Mucosa of descending colon (tissue), 3 donors: ENCODE measurements at regions not wholly inside any gene's neighbourhood (a gene's known extent, or its start where the extent isn't known, plus 50 kb on each side); places are given as distances from the start of the nearest gene placed in this dataset.

Experiments used
- ATAC-seq: fragments of 200-7000 bp; cut with Tn5 transposase; one replicate; pipeline ENCODE4 v1.9.1; 2020; ENCODE audit warnings: mild to moderate bottlenecking, moderate library complexity
- DNase-seq, 3 donors: peaks; one replicate each; pipeline ENCODE4 v3.0.0-alpha.2; 2020
- H3K36me3 ChIP-seq: fragments of 200-600 bp; one replicate; pipeline ENCODE4 v1.8.0; 2021; ENCODE audit warnings: low read depth, mild to moderate bottlenecking
- H3K4me1 ChIP-seq: fragments of 200-600 bp; one replicate; pipeline ENCODE4 v1.8.0; 2021; ENCODE audit warnings: low read depth, mild to moderate bottlenecking
- H3K4me3 ChIP-seq: fragments of 200-600 bp; one replicate; pipeline ENCODE4 v1.8.0; 2021; ENCODE audit warnings: mild to moderate bottlenecking
- H3K9me3 ChIP-seq: fragments of 200-600 bp; one replicate; pipeline ENCODE4 v1.8.0; 2021; ENCODE audit warnings: mild to moderate bottlenecking
- CTCF ChIP-seq: fragments of 200-600 bp; IDR thresholded peaks from one replicate; pipeline ENCODE4 v1.8.0; 2022; ENCODE audit warnings: antibody characterized with exemption, mild to moderate bottlenecking
- intact Hi-C, 2 donors: fragments of 100-400 bp; cut with DNase I in 1 of 2; cut with micrococcal nuclease in 1 of 2; formaldehyde crosslinking; loops; one replicate each; pipeline versions ENCODE4 v1.11.0 to v1.11.1; 2022; cut with DNase I, micrococcal nuclease
- donor health status: DM: no; HTN: no; CAD: no; lungs with moderate emphysema.
- donor health status: DM: no; HTN: no; CAD: no.
- donor health status: DM: no; HTN: yes; CAD: no.

GRCh38 chr22:48936391-48936790, 891.3 kb downstream of the BRD1 start:
- Histone ChIP-seq H3K9me3 (no peaks in the 10 kb centered on the region), H3K4me1 (no peaks in the 10 kb centered on the region), H3K4me3 (no peak overlapping the region), H3K36me3 (no peaks in the 10 kb centered on the region)
- TF ChIP-seq CTCF = no peak
- ATAC-seq = no peak
- DNase-seq = no peak
- intact Hi-C loops = no loop called here

- intact Hi-C loops = no loop called here
- DNase-seq = no peak
- no peaks in the 10 kb centered on the region for H3K4me1 ChIP-seq
- ATAC-seq = no peak
- H3K36me3 ChIP-seq = no peaks in the 10 kb centered on the region
- TF ChIP-seq CTCF = no peak
- no peak overlapping the region for H3K4me3 ChIP-seq
- no peaks in the 10 kb centered on the region for H3K9me3 ChIP-seq
Observed at GRCh38 chr22:48934446-48934845, 893.2 kb downstream of the BRD1 start.

DNA sequence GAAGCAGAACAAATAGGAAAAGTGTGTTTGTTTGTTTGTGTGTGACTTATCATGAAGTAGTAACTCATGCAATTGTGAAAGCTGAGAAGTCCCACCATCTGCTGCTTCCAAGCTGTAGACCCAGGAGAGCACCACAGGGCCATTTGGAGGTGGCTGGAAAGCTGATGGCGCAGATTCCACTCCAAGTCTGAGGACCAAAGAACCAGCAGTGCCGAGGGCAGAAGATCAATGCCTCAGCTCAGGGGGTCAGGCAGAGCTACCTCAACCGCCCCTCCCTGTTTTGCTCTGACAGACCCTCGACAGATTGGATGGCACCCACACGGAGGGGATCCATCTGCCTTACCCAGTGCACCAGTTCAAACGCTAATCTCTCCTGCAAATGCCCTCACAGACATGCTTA, 896.2 kb downstream of the BRD1 start:
- H3K4me3 ChIP-seq = no peak overlapping the region
- H3K4me1 ChIP-seq = no peaks in the 10 kb centered on the region
- H3K9me3 ChIP-seq = no peaks in the 10 kb centered on the region
- no peak for ATAC-seq
- intact Hi-C loops = no loop called here
- TF ChIP-seq CTCF = no peak
- H3K36me3 ChIP-seq = no peaks in the 10 kb centered on the region
- no peak for DNase-seq

- H3K9me3 ChIP-seq = no peaks in the 10 kb centered on the region
- intact Hi-C loops = no loop called here
Observed at GRCh38 chr22:48929276-48929790, 898.3 kb downstream of the BRD1 start.

DNA sequence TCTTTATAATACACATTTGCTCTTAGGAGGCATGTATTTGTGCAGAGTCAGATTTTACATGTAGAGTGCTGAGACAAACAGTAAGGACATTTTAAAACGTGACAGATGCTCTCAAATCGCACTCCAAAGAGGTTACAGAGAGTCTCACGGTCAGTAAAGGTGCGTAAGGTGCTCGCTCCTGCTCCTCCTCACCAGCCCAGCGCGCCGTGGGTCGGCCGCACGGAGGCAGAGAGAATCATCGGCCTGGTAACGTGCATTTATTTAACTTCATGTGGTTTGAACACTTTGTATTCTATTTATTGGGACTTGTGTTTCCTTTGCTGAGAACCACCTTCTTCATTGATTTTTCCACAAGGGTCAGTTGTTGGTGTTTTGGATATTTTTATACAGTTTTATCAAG, 900.1 kb downstream of the BRD1 start:
- TF ChIP-seq CTCF = no peak
- ATAC-seq (no peak), DNase-seq (no peak)
- H3K4me3 ChIP-seq = no peak overlapping the region
- H3K36me3 ChIP-seq = no peaks in the 10 kb centered on the region
- no peaks in the 10 kb centered on the region for H3K9me3 ChIP-seq
- intact Hi-C loops = no loop called here
- H3K4me1 ChIP-seq = no peaks in the 10 kb centered on the region

More at GRCh38 chr22:48929276-48929790, 898.3 kb downstream of the BRD1 start:
- no peak for TF ChIP-seq CTCF
- Histone ChIP-seq H3K36me3 (no peaks in the 10 kb centered on the region), H3K4me3 (no peak overlapping the region), H3K4me1 (no peaks in the 10 kb centered on the region)
- DNase-seq (no peak), ATAC-seq (no peak)

GRCh38 chr22:48926643-48927042, 901.0 kb downstream of the BRD1 start:
- Histone ChIP-seq H3K36me3 (no peaks in the 10 kb centered on the region), H3K4me3 (no peak overlapping the region), H3K4me1 (no peaks in the 10 kb centered on the region), H3K9me3 (no peaks in the 10 kb centered on the region)
- DNase-seq (no peak), ATAC-seq (no peak)
- intact Hi-C loops = no loop called here
- TF ChIP-seq CTCF = no peak
